GM18951 (cell line): ENCODE measurements at regions not wholly inside any gene's neighbourhood (a gene's known extent, or its start where the extent isn't known, plus 50 kb on each side); places are given as distances from the start of the nearest gene placed in this dataset.

ENCODE experiments used
- POLR2A ChIP-seq: IDR thresholded peaks from 4 replicates; pipeline ENCODE4 v1.6.1; 2011; ENCODE audit warnings: mild to moderate bottlenecking; ENCODE audit not compliant: insufficient read length, insufficient read depth; ENCODE audit errors: extremely low read depth
- in situ Hi-C: fragments of 300-500 bp; cut with MboI; formaldehyde crosslinking; loops from one replicate; pipeline ENCODE4 v1.12.0; 2022; ENCODE audit warnings: low sequenced_read_pairs, mixed read lengths, inconsistent platforms; ENCODE audit not compliant: unreplicated experiment

- in situ Hi-C loops, result no loop called here
- TF ChIP-seq POLR2A, result no peak
Measured at GRCh38 chr16:51821527-51821926, 670.5 kb upstream of the SALL1 start.

GRCh38 chr16:51820176-51820575 is 669.1 kb upstream of the SALL1 start:
- in situ Hi-C loops, result no loop called here
- no peak for TF ChIP-seq POLR2A

GRCh38 chr16:51818342-51818944 is 667.4 kb upstream of the SALL1 start:
- in situ Hi-C loops, result no loop called here
- TF ChIP-seq POLR2A, result no peak

GRCh38 chr16:51816929-51817328 is 665.9 kb upstream of the SALL1 start:
- in situ Hi-C loops, result no loop called here
- TF ChIP-seq POLR2A, result no peak

DNA sequence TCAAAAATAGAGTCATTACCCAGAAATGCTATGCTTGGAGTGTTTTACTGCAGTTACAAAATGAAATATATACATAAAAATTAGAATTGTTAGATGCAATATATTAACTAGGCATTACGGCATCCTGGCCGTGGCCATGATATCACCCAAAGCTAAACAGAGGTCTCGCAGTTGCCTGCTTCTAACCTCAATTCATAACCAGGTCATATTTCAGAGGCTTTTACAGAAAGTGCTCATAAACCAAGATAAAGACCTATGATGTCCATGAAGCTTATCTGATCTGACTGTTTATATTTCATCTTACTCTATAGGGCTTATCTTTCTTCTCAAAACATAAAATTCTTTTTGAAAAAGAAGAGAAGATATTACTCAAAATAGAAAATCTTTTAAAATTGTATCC is 664.5 kb upstream of the SALL1 start:
- no peak for TF ChIP-seq POLR2A
- in situ Hi-C loops, result no loop called here

GRCh38 chr16:51814617-51815016 is 663.5 kb upstream of the SALL1 start:
- in situ Hi-C loops, result no loop called here
- no peak for TF ChIP-seq POLR2A

DNA sequence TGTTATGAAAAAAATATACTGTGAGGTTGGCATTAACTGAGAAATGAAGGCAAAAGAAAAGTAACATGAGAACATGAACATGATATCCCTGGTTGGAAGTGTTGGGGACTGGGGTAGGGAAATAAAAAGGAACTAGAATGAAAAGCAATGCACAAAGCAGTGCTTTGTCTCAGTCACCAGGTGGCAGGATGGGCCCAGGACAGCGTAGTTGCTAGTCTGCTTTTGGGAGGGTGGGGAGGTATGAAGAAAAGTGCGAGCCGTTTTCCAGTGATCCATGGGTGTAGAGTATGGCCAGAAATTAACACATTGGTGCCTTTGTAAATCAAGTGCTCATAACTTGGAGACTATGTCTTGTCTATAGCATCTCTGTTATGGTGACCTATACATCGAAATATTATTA is 662.5 kb upstream of the SALL1 start:
- in situ Hi-C loops, result no loop called here
- no peak for TF ChIP-seq POLR2A

DNA sequence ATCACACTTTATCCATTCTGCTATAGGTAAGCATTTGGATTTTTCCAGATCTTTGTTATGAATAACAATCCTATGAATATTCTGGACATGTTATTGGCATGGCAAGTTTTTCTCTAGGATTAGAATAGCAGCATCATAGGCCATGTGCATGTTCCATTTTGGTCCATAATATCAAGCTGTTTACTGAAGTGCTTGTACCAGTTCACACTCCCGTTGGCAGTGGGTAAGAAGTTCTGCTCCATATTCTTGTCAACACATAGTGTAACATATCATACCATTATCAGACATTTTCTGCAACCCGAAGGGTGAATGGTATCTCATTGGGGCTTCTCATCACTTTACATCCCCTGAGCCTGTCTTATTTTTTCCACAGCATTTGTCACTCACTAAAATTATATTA is 661.9 kb upstream of the SALL1 start:
- in situ Hi-C loops, result no loop called here

GRCh38 chr16:51807551-51807950 is 656.5 kb upstream of the SALL1 start:
- in situ Hi-C loops, result no loop called here
- no peak for TF ChIP-seq POLR2A

More for the DNA sequence above, 661.9 kb upstream of the SALL1 start:
- no peak for TF ChIP-seq POLR2A

GRCh38 chr16:51801635-51802034 is 650.6 kb upstream of the SALL1 start:
- in situ Hi-C loops, result no loop called here
- TF ChIP-seq POLR2A, result no peak

- in situ Hi-C loops, result no loop called here
- no peak for TF ChIP-seq POLR2A
Measured at GRCh38 chr16:51797669-51798259, 646.7 kb upstream of the SALL1 start.

DNA sequence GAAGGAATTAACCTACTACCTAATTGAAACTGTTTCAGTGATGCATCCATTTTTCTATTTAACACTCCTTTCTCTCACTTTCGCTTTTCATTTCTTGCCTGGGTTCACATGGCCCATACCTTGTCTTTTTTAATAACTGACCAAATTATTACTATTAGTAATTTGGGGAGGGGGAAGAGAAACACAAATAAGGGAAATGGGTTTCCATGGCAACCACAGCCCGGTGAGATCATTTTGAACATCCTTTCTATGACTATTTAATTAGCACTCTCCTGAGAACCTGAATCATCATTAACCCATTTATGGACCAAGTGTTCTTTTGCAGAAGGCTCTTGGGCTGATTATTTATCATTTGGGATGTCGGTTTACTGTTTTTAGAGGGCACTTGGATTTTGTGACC is 628.2 kb upstream of the SALL1 start:
- TF ChIP-seq POLR2A, result no peak
- in situ Hi-C loops, result no loop called here

GRCh38 chr16:51773071-51773890 is 622.2 kb upstream of the SALL1 start:
- in situ Hi-C loops, result loop anchor here (25.0 kb wide), 1 partner anchor 936 kb away; no protein-coding TSS in a partner anchor
- no peak for TF ChIP-seq POLR2A

DNA sequence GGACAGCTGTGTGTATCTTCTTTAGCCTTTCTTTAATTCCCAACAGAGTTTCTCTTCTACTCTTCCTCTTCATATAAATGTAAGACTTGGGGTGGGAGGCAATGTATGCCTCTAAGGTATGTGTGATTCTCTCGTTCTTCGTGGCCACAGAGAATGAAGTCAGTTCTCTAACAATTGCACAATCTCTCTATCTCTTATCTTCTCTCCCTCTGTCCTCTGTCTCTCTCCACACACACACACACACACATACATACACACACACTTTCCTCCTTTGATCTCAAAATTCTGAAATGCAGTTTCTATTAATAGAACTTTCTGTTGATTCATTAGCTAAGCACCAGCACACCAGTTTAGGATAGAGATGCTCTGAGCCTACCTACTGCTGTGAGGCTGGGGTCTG is 615.7 kb upstream of the SALL1 start:
- in situ Hi-C loops, result loop anchor here (25.0 kb wide), 1 partner anchor 929 kb away; no protein-coding TSS in a partner anchor

More for the DNA sequence above, 615.7 kb upstream of the SALL1 start:
- TF ChIP-seq POLR2A, result no peak
